Sigmoid colon (tissue), 6 donors: ENCODE measurements at regions not wholly inside any gene's neighbourhood (a gene's known extent, or its start where the extent isn't known, plus 50 kb on each side); places are given as distances from the start of the nearest gene placed in this dataset.

Experiments
- DNase-seq: peaks from one replicate; pipeline ENCODE4 v3.0.0-alpha.2; 2019
- H3K27ac ChIP-seq, 4 donors: fragments of 200-600 bp; sonication (generic); one replicate each; pipeline ENCODE4 v1.5.1; 2016 to 2019; ENCODE audit warnings: mild to moderate bottlenecking in 1 of 4
- H3K27me3 ChIP-seq, 3 donors: fragments of 200-600 bp; sonication (generic); one replicate each; pipeline ENCODE4 v1.5.1; 2019; ENCODE audit warnings: mild to moderate bottlenecking in 1 of 3
- H3K36me3 ChIP-seq, 4 donors: fragments of 200-600 bp; sonication (generic); one replicate each; pipeline ENCODE4 v1.5.1; 2016 to 2019
- H3K4me1 ChIP-seq, 4 donors: fragments of 200-600 bp; sonication (generic); one replicate each; pipeline ENCODE4 v1.5.1; 2017 to 2019
- H3K4me3 ChIP-seq, 4 donors: fragments of 200-600 bp; sonication (generic); one replicate each; pipeline ENCODE4 v1.5.1; 2017 to 2019; ENCODE audit warnings: mild to moderate bottlenecking in 2 of 4, moderate library complexity in 1 of 4
- H3K9me3 ChIP-seq, 4 donors: fragments of 200-600 bp in 3 of 4; sonication (generic) in 3 of 4; one replicate each; pipeline versions ENCODE4 v1.5.1 to v1.6.1; 2013 to 2019
- CTCF ChIP-seq, 4 experiments: fragments of 450-650 bp in 3 of 4; fragments of 200-600 bp in 1 of 4; IDR thresholded peaks; one replicate each; pipeline ENCODE4 v1.5.1; 2016 to 2019; ENCODE audit warnings: antibody characterized with exemption in 4 of 4, mild to moderate bottlenecking in 3 of 4, moderate library complexity in 2 of 4
- EP300 ChIP-seq, 4 donors: sonication (generic); formaldehyde crosslinking; IDR thresholded peaks; one replicate each; pipeline ENCODE4 v1.6.1; 2017; ENCODE audit warnings: antibody characterized with exemption in 4 of 4
- POLR2A ChIP-seq, 2 donors: fragments of 450-650 bp; IDR thresholded peaks; one replicate each; pipeline ENCODE4 v1.6.1; 2016; ENCODE audit warnings: antibody characterized with exemption in 2 of 2, mild to moderate bottlenecking in 2 of 2, moderate library complexity in 2 of 2
- POLR2AphosphoS5 ChIP-seq, 4 donors: sonication (generic); formaldehyde crosslinking; IDR thresholded peaks; one replicate each; pipeline ENCODE4 v1.6.1; 2017; ENCODE audit warnings: antibody characterized with exemption in 4 of 4
- WGBS, 2 donors: extraction: QIAGEN DNeasy Blood & Tissue Kit; methylation state at CpG; one replicate each; pipeline ENCODE4 v1.1.7; 2013; 5-methylcytosine and 5-hydroxymethylcytosine counted together
- intact Hi-C: fragments of 100-400 bp; cut with DNase I; formaldehyde crosslinking; loops from one replicate; pipeline ENCODE4 v1.15.1; 2023
- donor health status: healthy with polysubstance abuse.
- donor health status: healthy.

- H3K27ac ChIP-seq: no peak overlapping the region
- no peak for TF ChIP-seq POLR2AphosphoS5 (IDR thresholded peaks at IDR 0.05)
- TF ChIP-seq CTCF (IDR thresholded peaks at IDR 0.05): no peak
- no peak for TF ChIP-seq EP300 (IDR thresholded peaks at IDR 0.05)
- no peak for TF ChIP-seq POLR2A (IDR thresholded peaks at IDR 0.05)
- no peaks in the 10 kb centered on the region for H3K4me1 ChIP-seq
- 59 to 92% methylated on average over 5 of the region's 5 CpGs for WGBS, 2 donors
- DNase-seq: no peak
- H3K27me3 ChIP-seq: no peaks in the 10 kb centered on the region
- no peaks in the 10 kb centered on the region for H3K36me3 ChIP-seq
- no peaks in the 10 kb centered on the region for H3K9me3 ChIP-seq
- no peak overlapping the region for H3K4me3 ChIP-seq
- intact Hi-C loops: no loop called here
Measured at GRCh38 chr4:38509551-38509950, 154.4 kb upstream of the KLF3 start.

GRCh38 chr4:38510201-38510600 lies 153.8 kb upstream of the KLF3 start:
- no peak overlapping the region for H3K4me3 ChIP-seq
- 88 to 99% methylated on average over 2 of the region's 2 CpGs for WGBS, 2 donors
- DNase-seq: no peak
- TF ChIP-seq POLR2AphosphoS5 (IDR thresholded peaks at IDR 0.05): no peak
- TF ChIP-seq CTCF (IDR thresholded peaks at IDR 0.05): no peak
- TF ChIP-seq POLR2A (IDR thresholded peaks at IDR 0.05): no peak
- no peak for TF ChIP-seq EP300 (IDR thresholded peaks at IDR 0.05)
- H3K27me3 ChIP-seq: no peaks in the 10 kb centered on the region
- H3K27ac ChIP-seq: no peak overlapping the region
- H3K9me3 ChIP-seq: no peaks in the 10 kb centered on the region
- no peaks in the 10 kb centered on the region for H3K4me1 ChIP-seq
- intact Hi-C loops: no loop called here
- no peaks in the 10 kb centered on the region for H3K36me3 ChIP-seq

GRCh38 chr4:38511702-38512101 lies 152.3 kb upstream of the KLF3 start:
- Histone ChIP-seq H3K27ac (no peak overlapping the region), H3K27me3 (no peaks in the 10 kb centered on the region), H3K36me3 (no peaks in the 10 kb centered on the region), H3K9me3 (no peaks in the 10 kb centered on the region), H3K4me3 (no peak overlapping the region), H3K4me1 (no peaks in the 10 kb centered on the region)
- intact Hi-C loops: no loop called here
- DNase-seq: no peak
- no peak for TF ChIP-seq POLR2AphosphoS5 (IDR thresholded peaks at IDR 0.05)
- WGBS, 2 donors: 59 to 89% methylated on average over 5 of the region's 5 CpGs

- Histone ChIP-seq H3K36me3 (no peaks in the 10 kb centered on the region), H3K27ac (no peak overlapping the region), H3K4me1 (no peaks in the 10 kb centered on the region), H3K4me3 (no peak overlapping the region), H3K9me3 (no peaks in the 10 kb centered on the region), H3K27me3 (no peaks in the 10 kb centered on the region)
- intact Hi-C loops: no loop called here
- no peak for DNase-seq
- TF ChIP-seq EP300 (IDR thresholded peaks at IDR 0.05) (no peak), POLR2A (IDR thresholded peaks at IDR 0.05) (no peak), CTCF (IDR thresholded peaks at IDR 0.05) (no peak), POLR2AphosphoS5 (IDR thresholded peaks at IDR 0.05) (no peak)
- 77 to 95% methylated on average over 4 of the region's 4 CpGs for WGBS, 2 donors
Measured at GRCh38 chr4:38512840-38513239, 151.2 kb upstream of the KLF3 start.

- TF ChIP-seq POLR2A (IDR thresholded peaks at IDR 0.05) (no peak), EP300 (IDR thresholded peaks at IDR 0.05) (no peak), CTCF (IDR thresholded peaks at IDR 0.05) (no peak), POLR2AphosphoS5 (IDR thresholded peaks at IDR 0.05) (no peak)
- H3K27ac ChIP-seq: no peak overlapping the region
- H3K4me1 ChIP-seq: peaks cover 0 to 6% (median 0%) of the 10 kb centered on the region in 4 donors
- H3K4me3 ChIP-seq: no peak overlapping the region
- intact Hi-C loops: no loop called here
- no peaks in the 10 kb centered on the region for H3K9me3 ChIP-seq
- 15 to 54% methylated on average over 1 of the region's 1 CpG for WGBS, 2 donors
- H3K36me3 ChIP-seq: no peaks in the 10 kb centered on the region
- H3K27me3 ChIP-seq: no peaks in the 10 kb centered on the region
- no peak for DNase-seq
Measured at GRCh38 chr4:38514465-38515146, 149.4 kb upstream of the KLF3 start.
